Neural progenitor cell (in vitro differentiated cells): ENCODE measurements at regions not wholly inside any gene's neighbourhood (a gene's known extent, or its start where the extent isn't known, plus 50 kb on each side); places are given as distances from the start of the nearest gene placed in this dataset.

ENCODE experiments used
- DNase-seq: peaks from one replicate; pipeline ENCODE4 v3.0.0-alpha.2; 2016; ENCODE audit warnings: low spot score
- H2AFZ ChIP-seq: fragments of 200-600 bp; sonication (generic); replicated peaks from 2 replicates; pipeline ENCODE4 v1.6.1; 2016; ENCODE audit warnings: antibody characterized with exemption
- H3F3A ChIP-seq: fragments of 200-600 bp; sonication (generic); 2 replicates; pipeline ENCODE4 v1.6.1; 2016; ENCODE audit warnings: antibody characterized with exemption, low read depth
- H3K27ac ChIP-seq: fragments of 200-600 bp; sonication (generic); 2 replicates; pipeline ENCODE4 v1.5.1; 2016; ENCODE audit warnings: mild to moderate bottlenecking
- H3K27me3 ChIP-seq: fragments of 200-600 bp; sonication (generic); 2 replicates; pipeline ENCODE4 v1.6.1; 2016; ENCODE audit warnings: mild to moderate bottlenecking, moderate library complexity
- H3K36me3 ChIP-seq: fragments of 200-600 bp; sonication (generic); 2 replicates; pipeline ENCODE4 v1.5.1; 2016
- H3K4me1 ChIP-seq: fragments of 200-600 bp; sonication (generic); 2 replicates; pipeline ENCODE4 v1.6.1; 2016; ENCODE audit warnings: mixed run types
- H3K4me2 ChIP-seq: fragments of 200-600 bp; sonication (generic); 2 replicates; pipeline ENCODE4 v1.6.1; 2016
- H3K4me3 ChIP-seq: fragments of 200-600 bp; sonication (generic); 2 replicates; pipeline ENCODE4 v1.5.1; 2016
- H3K79me2 ChIP-seq: fragments of 200-600 bp; sonication (generic); 2 replicates; pipeline ENCODE4 v1.6.1; 2016; ENCODE audit warnings: low read depth
- H3K9ac ChIP-seq: fragments of 200-600 bp; sonication (generic); 2 replicates; pipeline ENCODE4 v1.6.1; 2016
- H3K9me3 ChIP-seq: fragments of 200-600 bp; sonication (generic); 2 replicates; pipeline ENCODE4 v1.5.1; 2016; ENCODE audit warnings: low read depth
- H4K20me1 ChIP-seq: fragments of 200-600 bp; sonication (generic); 2 replicates; pipeline ENCODE4 v1.6.1; 2016; ENCODE audit warnings: low read depth
- H3K27ac Mint-ChIP-seq: 3 replicates; pipeline ENCODE4 v1.8.0; 2021; ENCODE audit warnings: mixed read lengths
- H3K27me3 Mint-ChIP-seq: 2 replicates; pipeline ENCODE4 v1.8.0; 2022; ENCODE audit warnings: low read depth, mild to moderate bottlenecking, inconsistent platforms, moderate library complexity, mixed read lengths; ENCODE audit not compliant: insufficient read depth
- H3K36me3 Mint-ChIP-seq: 3 replicates; pipeline ENCODE4 v1.8.0; 2021; ENCODE audit warnings: mixed read lengths
- H3K4me1 Mint-ChIP-seq: 3 replicates; pipeline ENCODE4 v1.8.0; 2021; ENCODE audit warnings: mixed read lengths
- H3K4me3 Mint-ChIP-seq: 3 replicates; pipeline ENCODE4 v1.8.0; 2021; ENCODE audit warnings: mild to moderate bottlenecking, moderate library complexity, mixed read lengths
- H3K9me3 Mint-ChIP-seq: 3 replicates; pipeline ENCODE4 v1.8.0; 2020; ENCODE audit warnings: mixed read lengths
- EZH2 ChIP-seq: fragments of 200-600 bp; sonication (generic); IDR thresholded peaks from 2 replicates; pipeline ENCODE4 v1.6.1; 2017; ENCODE audit warnings: antibody characterized with exemption, mild to moderate bottlenecking, moderate library complexity
- EZH2phosphoT487 ChIP-seq: fragments of 200-600 bp; sonication (generic); IDR thresholded peaks from 2 replicates; pipeline ENCODE4 v1.6.1; 2017; ENCODE audit warnings: antibody characterized with exemption
- TF ChIP-seq, protein P1 (sequence below): fragments of 200-600 bp; sonication (generic); IDR thresholded peaks from 2 replicates; pipeline ENCODE4 v1.5.1; 2017; ENCODE audit warnings: antibody characterized with exemption, mild to moderate bottlenecking

DNA sequence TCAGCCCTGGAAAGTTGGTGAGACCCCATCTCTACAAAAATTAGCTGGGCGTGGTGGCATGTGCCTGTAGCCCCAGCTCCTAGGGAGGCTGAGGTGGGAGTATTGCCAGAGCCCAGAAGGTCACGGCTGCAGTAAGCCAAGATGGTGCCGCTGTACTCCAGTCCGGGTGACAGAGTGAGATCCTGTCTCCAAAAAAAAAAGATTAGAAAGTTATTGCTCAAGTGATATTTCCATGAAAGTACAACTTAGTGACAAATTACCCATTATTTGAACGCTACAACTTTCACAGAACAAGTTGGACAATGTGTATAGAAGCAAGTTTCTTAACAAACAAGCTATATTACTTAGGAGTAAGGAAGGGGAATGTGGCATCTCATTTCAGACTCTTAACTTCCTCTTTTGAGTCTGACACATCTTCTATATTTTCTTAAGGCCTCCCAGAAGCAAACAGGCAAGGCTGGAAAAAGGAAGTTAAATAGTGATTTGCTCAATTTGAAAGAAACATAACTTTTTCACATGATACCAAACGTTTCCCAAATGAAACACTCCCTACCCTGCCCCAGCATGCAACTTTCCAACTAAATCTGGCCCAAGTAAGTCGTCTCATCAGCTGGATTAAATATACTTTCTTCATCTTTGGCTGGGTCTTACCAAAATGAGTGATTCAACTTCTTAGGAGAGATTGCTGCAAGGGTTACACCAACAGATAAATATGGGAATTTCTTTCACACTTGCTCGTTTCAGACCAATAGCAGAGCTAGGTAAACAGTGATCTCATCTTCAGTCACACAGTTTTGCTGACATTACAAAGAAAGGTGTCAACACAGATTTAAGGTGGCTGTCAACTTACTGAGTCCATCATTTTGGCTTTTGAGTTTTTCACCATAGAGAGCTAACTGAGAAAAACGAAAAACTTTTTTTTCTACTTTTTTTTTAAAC lies 66.3 kb upstream of the KLF6 start:
- no peak overlapping the region for H3K4me3 Mint-ChIP-seq
- Histone ChIP-seq H3F3A (no peaks in the 10 kb centered on the region), H2AFZ (no peak overlapping the region), H3K27ac (no peak overlapping the region), H3K79me2 (no peaks in the 10 kb centered on the region), H3K4me2 (no peak overlapping the region), H3K36me3 (no peaks in the 10 kb centered on the region), H3K9ac (no peak overlapping the region), H3K27me3 (no peaks in the 10 kb centered on the region), H3K9me3 (no peaks in the 10 kb centered on the region), H3K4me3 (no peak overlapping the region), H3K4me1 (peaks cover 3% of the 10 kb centered on the region), H4K20me1 (no peaks in the 10 kb centered on the region)
- no peak for DNase-seq
- no peaks in the 10 kb centered on the region for H3K36me3 Mint-ChIP-seq
- no peaks in the 10 kb centered on the region for H3K27me3 Mint-ChIP-seq
- no peak overlapping the region for H3K27ac Mint-ChIP-seq
- H3K9me3 Mint-ChIP-seq, result peaks cover 4% of the 10 kb centered on the region
- TF ChIP-seq EZH2 (no peak), EZH2phosphoT487 (no peak)
- TF ChIP-seq, protein P1, sequence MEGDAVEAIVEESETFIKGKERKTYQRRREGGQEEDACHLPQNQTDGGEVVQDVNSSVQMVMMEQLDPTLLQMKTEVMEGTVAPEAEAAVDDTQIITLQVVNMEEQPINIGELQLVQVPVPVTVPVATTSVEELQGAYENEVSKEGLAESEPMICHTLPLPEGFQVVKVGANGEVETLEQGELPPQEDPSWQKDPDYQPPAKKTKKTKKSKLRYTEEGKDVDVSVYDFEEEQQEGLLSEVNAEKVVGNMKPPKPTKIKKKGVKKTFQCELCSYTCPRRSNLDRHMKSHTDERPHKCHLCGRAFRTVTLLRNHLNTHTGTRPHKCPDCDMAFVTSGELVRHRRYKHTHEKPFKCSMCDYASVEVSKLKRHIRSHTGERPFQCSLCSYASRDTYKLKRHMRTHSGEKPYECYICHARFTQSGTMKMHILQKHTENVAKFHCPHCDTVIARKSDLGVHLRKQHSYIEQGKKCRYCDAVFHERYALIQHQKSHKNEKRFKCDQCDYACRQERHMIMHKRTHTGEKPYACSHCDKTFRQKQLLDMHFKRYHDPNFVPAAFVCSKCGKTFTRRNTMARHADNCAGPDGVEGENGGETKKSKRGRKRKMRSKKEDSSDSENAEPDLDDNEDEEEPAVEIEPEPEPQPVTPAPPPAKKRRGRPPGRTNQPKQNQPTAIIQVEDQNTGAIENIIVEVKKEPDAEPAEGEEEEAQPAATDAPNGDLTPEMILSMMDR, result no peak
- peaks cover 12% of the 10 kb centered on the region for H3K4me1 Mint-ChIP-seq

DNA sequence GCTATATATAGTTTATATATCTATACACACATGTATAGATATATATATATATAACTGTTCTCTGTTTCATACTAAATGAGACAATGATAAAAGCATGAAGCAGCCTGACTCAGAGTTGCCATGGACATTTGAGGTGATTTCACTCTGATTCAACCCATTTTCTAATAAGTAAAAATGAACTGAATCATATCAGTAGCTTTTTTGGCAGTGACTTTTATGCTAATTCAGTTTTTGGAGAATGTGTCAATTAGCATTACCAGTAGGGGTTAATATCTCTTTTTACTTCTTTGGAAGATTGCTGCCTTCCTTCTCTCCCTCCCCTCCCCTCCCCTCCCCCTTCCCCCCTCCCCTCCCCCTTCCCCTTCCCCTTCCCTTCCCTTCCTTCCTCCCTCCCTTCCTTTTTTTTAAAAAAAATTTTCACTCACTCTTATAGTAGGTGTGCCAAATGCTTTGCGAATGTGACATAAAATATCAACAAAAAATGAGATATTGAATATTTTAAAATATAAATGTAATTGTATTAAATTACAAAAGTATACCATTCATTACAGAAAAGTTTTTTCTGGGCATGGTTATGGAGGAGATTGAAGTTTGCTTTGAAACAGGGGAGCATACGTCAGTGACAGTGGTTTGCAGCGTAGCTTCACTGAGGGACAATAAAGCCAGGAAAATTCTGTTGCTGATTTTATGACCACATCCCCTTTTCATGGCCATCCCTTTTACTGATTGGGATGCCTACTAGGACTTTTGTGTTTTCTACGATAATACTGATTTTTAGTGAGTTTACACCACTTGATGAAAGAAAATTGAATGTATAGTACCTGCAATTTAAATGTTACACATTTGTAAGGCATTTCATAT lies 64.0 kb upstream of the KLF6 start:
- DNase-seq, result no peak
- no peaks in the 10 kb centered on the region for H4K20me1 ChIP-seq
- Mint-ChIP-seq H3K4me1 (peaks cover 15% of the 10 kb centered on the region), H3K27ac (no peak overlapping the region), H3K36me3 (no peaks in the 10 kb centered on the region), H3K4me3 (no peak overlapping the region), H3K27me3 (no peaks in the 10 kb centered on the region), H3K9me3 (peaks cover 2% of the 10 kb centered on the region)
- no peak overlapping the region for H3K4me2 ChIP-seq
- H3K9ac ChIP-seq, result no peak overlapping the region
- no peak overlapping the region for H3K4me3 ChIP-seq
- no peak for TF ChIP-seq EZH2phosphoT487
- TF ChIP-seq, protein P1, result no peak
- no peak for TF ChIP-seq EZH2
- H3F3A ChIP-seq, result no peaks in the 10 kb centered on the region
- H3K36me3 ChIP-seq, result no peaks in the 10 kb centered on the region
- no peak overlapping the region for H2AFZ ChIP-seq
- H3K4me1 ChIP-seq, result peaks cover 3% of the 10 kb centered on the region
- H3K9me3 ChIP-seq, result no peaks in the 10 kb centered on the region
- H3K27me3 ChIP-seq, result no peaks in the 10 kb centered on the region
- H3K79me2 ChIP-seq, result no peaks in the 10 kb centered on the region
- no peak overlapping the region for H3K27ac ChIP-seq

DNA sequence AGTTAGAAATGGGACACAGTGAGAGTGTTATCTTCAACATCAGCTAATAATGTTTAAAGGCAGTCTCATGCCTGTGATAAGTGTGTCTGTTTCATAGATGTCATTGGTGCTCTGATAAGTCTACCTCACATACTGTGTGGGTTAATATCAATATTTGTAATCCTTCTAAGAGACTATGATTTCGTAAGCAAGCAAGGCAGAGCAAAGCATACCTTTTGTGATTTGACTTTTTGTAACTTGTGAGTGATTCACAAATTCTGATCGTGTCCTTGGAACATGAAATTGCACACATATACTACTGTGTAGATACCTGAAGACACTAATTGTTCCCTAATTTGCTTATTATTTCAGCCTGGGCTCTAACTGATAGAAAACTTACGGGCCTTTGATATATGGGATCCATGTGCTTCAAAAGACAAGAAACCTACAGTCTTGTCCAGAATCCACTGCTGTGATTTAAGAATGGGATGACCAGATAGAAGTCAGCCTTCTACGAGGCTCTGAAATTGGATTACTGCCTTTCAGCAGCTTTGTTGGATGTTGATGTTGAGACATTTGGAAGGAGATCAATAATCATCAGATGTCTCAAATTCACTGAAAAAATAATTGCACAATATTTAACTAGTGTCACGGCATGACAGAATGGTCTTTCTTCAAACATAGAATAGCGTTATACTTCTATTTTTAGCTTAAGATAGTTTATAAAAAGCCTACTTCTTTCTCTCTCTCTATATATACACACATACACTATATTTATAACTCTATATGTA lies 63.2 kb upstream of the KLF6 start:
- Histone ChIP-seq H3K4me2 (no peak overlapping the region), H3K9ac (no peak overlapping the region), H3K79me2 (no peaks in the 10 kb centered on the region), H3K27ac (no peak overlapping the region), H3K9me3 (no peaks in the 10 kb centered on the region), H3K4me1 (no peaks in the 10 kb centered on the region), H4K20me1 (no peaks in the 10 kb centered on the region), H3K27me3 (no peaks in the 10 kb centered on the region), H3K4me3 (no peak overlapping the region), H3F3A (no peaks in the 10 kb centered on the region), H3K36me3 (no peaks in the 10 kb centered on the region), H2AFZ (no peak overlapping the region)
- H3K9me3 Mint-ChIP-seq, result peaks cover 2% of the 10 kb centered on the region
- no peaks in the 10 kb centered on the region for H3K27me3 Mint-ChIP-seq
- DNase-seq, result no peak
- no peaks in the 10 kb centered on the region for H3K36me3 Mint-ChIP-seq
- peaks cover 10% of the 10 kb centered on the region for H3K4me1 Mint-ChIP-seq
- H3K27ac Mint-ChIP-seq, result no peak overlapping the region
- H3K4me3 Mint-ChIP-seq, result no peak overlapping the region
- TF ChIP-seq, protein P1, result no peak
- TF ChIP-seq EZH2 (no peak), EZH2phosphoT487 (no peak)
